GM23338 (cell line): ENCODE measurements at regions not wholly inside any gene's neighbourhood (a gene's known extent, or its start where the extent isn't known, plus 50 kb on each side); places are given as distances from the start of the nearest gene placed in this dataset.

Experiments
- ATAC-seq: fragments of 200-7000 bp; cut with Tn5 transposase; 3 replicates; pipeline ENCODE4 v1.9.1; 2020
- DNase-seq: peaks from one replicate; pipeline ENCODE4 v3.0.0-alpha.2; 2015; ENCODE audit warnings: low spot score
- H2AFZ ChIP-seq: fragments of 200-600 bp; sonication (generic); 2 replicates; pipeline ENCODE4 v1.8.0; 2016; ENCODE audit warnings: antibody characterized with exemption, mild to moderate bottlenecking, moderate library complexity
- H3F3A ChIP-seq: fragments of 200-600 bp; sonication (generic); replicated peaks from 2 replicates; pipeline ENCODE4 v1.8.0; 2017; ENCODE audit warnings: antibody characterized with exemption, mixed run types, low read depth
- H3K27ac ChIP-seq: fragments of 200-600 bp; sonication (generic); 2 replicates; pipeline ENCODE4 v1.6.1; 2016; ENCODE audit warnings: low read depth
- H3K27me3 ChIP-seq: fragments of 200-600 bp; sonication (generic); 2 replicates; pipeline ENCODE4 v1.8.0; 2016; ENCODE audit warnings: mild to moderate bottlenecking, mixed run types, moderate library complexity; ENCODE audit not compliant: insufficient read depth
- H3K36me3 ChIP-seq: fragments of 200-600 bp; sonication (generic); 2 replicates; pipeline ENCODE4 v1.8.0; 2016; ENCODE audit warnings: mild to moderate bottlenecking; ENCODE audit not compliant: insufficient read depth
- H3K4me1 ChIP-seq: fragments of 200-600 bp; sonication (generic); 2 replicates; pipeline ENCODE4 v1.8.0; 2016; ENCODE audit warnings: mild to moderate bottlenecking, moderate library complexity; ENCODE audit not compliant: insufficient read depth
- H3K4me2 ChIP-seq: fragments of 200-600 bp; sonication (generic); 2 replicates; pipeline ENCODE4 v1.7.1; 2017; ENCODE audit warnings: mixed run types
- H3K4me3 ChIP-seq: fragments of 200-600 bp; sonication (generic); 2 replicates; pipeline ENCODE4 v1.6.1; 2016; ENCODE audit warnings: mixed run types
- H3K79me2 ChIP-seq: fragments of 200-600 bp; sonication (generic); replicated peaks from 2 replicates; pipeline ENCODE4 v1.8.0; 2017; ENCODE audit warnings: mild to moderate bottlenecking; ENCODE audit not compliant: insufficient read depth
- H3K9me2 ChIP-seq: fragments of 200-600 bp; sonication (generic); 2 replicates; pipeline ENCODE4 v1.8.0; 2017; ENCODE audit not compliant: insufficient read depth
- H4K20me1 ChIP-seq: fragments of 200-600 bp; sonication (generic); replicated peaks from 2 replicates; pipeline ENCODE4 v1.8.0; 2017; ENCODE audit warnings: mild to moderate bottlenecking; ENCODE audit not compliant: insufficient read depth
- H3K27ac Mint-ChIP-seq: 2 replicates; pipeline ENCODE4 v1.8.0; 2020; ENCODE audit warnings: inconsistent platforms, mild to moderate bottlenecking, moderate library complexity, mixed read lengths
- H3K27me3 Mint-ChIP-seq: 3 replicates; pipeline ENCODE4 v1.8.0; 2022; ENCODE audit warnings: low read depth, mild to moderate bottlenecking, moderate library complexity, mixed read lengths, inconsistent platforms; ENCODE audit not compliant: insufficient read depth, poor library complexity
- H3K36me3 Mint-ChIP-seq: 3 replicates; pipeline ENCODE4 v1.8.0; 2021; ENCODE audit warnings: low read depth, mild to moderate bottlenecking, inconsistent platforms, moderate library complexity, mixed read lengths
- H3K4me1 Mint-ChIP-seq: 3 replicates; pipeline ENCODE4 v1.8.0; 2020; ENCODE audit warnings: mild to moderate bottlenecking, inconsistent platforms, mixed read lengths
- H3K4me3 Mint-ChIP-seq: 3 replicates; pipeline ENCODE4 v1.8.0; 2021; ENCODE audit warnings: moderate library complexity, mild to moderate bottlenecking, inconsistent platforms, mixed read lengths
- H3K9me3 Mint-ChIP-seq: 3 replicates; pipeline ENCODE4 v1.8.0; 2020; ENCODE audit warnings: moderate library complexity, mild to moderate bottlenecking, inconsistent platforms, mixed read lengths
- CREB1 ChIP-seq: fragments of 250-450 bp; sonication (Bioruptor Pico); IDR thresholded peaks from 2 replicates; pipeline ENCODE4 v1.5.0; 2020; ENCODE audit warnings: low read depth, mild to moderate bottlenecking, moderate library complexity
- CTCF ChIP-seq, 2 experiments: fragments of 200-600 bp in 1 of 2; sonication (generic) in 1 of 2; conservative IDR thresholded peaks; 2 replicates each; pipeline versions ENCODE4 v1.5.1 to v1.6.1; 2016 to 2017; ENCODE audit warnings: antibody characterized with exemption in 2 of 2, low read depth in 2 of 2, mild to moderate bottlenecking in 2 of 2, moderate library complexity in 1 of 2
- ETS1 ChIP-seq: IDR thresholded peaks from 2 replicates; pipeline ENCODE4 v1.6.1; 2016; ENCODE audit warnings: antibody characterized with exemption
- EZH2 ChIP-seq: fragments of 200-600 bp; sonication (generic); IDR thresholded peaks from one replicate; pipeline ENCODE4 v1.8.0; 2017; ENCODE audit warnings: antibody characterized with exemption, mild to moderate bottlenecking, low read depth; ENCODE audit not compliant: unreplicated experiment
- JUNB ChIP-seq: IDR thresholded peaks from one replicate; pipeline ENCODE4 v1.6.1; 2016; ENCODE audit warnings: antibody characterized with exemption; ENCODE audit not compliant: unreplicated experiment
- NANOG ChIP-seq: IDR thresholded peaks from 2 replicates; pipeline ENCODE4 v1.6.1; 2016; ENCODE audit warnings: antibody characterized with exemption, borderline replicate concordance
- POLR2AphosphoS5 ChIP-seq: IDR thresholded peaks from 2 replicates; pipeline ENCODE4 v1.6.1; 2016; ENCODE audit warnings: antibody characterized with exemption, low read depth
- REST ChIP-seq: IDR thresholded peaks from one replicate; pipeline ENCODE4 v1.6.1; 2018; ENCODE audit warnings: antibody characterized with exemption; ENCODE audit not compliant: unreplicated experiment
- STAT1 ChIP-seq: IDR thresholded peaks from one replicate; pipeline ENCODE4 v1.6.1; 2016; ENCODE audit warnings: antibody characterized with exemption; ENCODE audit not compliant: unreplicated experiment
- ZNF114 ChIP-seq: fragments of 250-450 bp; sonication (Bioruptor Pico); IDR thresholded peaks from 2 replicates; pipeline ENCODE4 v1.5.0; 2020; ENCODE audit warnings: mild to moderate bottlenecking, moderate library complexity
- ZNF331 ChIP-seq: fragments of 250-450 bp; sonication (Bioruptor Pico); IDR thresholded peaks from 2 replicates; pipeline ENCODE4 v1.5.0; 2020; ENCODE audit warnings: low read depth, mild to moderate bottlenecking, moderate library complexity

DNA sequence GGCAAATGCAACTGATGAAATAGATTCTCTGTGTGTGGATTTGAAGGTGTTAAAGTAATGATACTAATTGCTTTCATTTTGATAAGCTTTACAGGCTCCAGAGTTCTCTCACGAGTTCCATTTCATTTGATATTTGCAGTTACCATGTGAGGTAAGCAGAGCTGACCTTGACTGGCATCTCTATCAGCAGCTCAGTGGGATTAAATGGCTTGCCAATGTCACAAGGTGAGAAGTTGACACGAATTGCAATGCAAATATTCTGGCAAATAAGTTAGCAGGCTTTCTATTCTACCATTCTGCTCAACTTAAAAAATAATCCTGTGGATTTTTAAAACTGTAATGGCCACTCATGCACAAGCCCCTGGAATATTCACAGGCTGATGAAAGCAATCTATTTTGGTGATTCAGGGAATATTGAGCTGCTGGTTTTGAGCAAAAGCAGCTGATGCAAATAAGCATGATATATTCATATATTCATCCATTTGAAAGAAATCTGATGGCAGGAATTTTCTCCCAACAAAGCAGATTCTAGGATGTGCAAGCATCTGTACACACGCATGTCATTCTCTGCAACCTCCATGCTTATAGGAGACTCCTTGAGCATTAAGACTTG lies 64.5 kb upstream of the ANKRD1 start:
- Histone ChIP-seq H3K36me3 (no peaks in the 10 kb centered on the region), H3K27me3 (peaks cover 14% of the 10 kb centered on the region; the same call in 1 of the 2 replicates), H3K9me2 (0 out of 2 replicates have a peak, but pooled peaks cover 5% of the 10 kb centered on the region), H3K4me3 (no peak overlapping the region), H4K20me1 (no peaks in the 10 kb centered on the region), H3F3A (no peaks in the 10 kb centered on the region), H3K79me2 (no peaks in the 10 kb centered on the region), H3K27ac (no peak overlapping the region), H3K4me2 (no peak overlapping the region), H2AFZ (no peak overlapping the region), H3K4me1 (no peaks in the 10 kb centered on the region)
- no peak for ATAC-seq
- Mint-ChIP-seq H3K27ac (no peak overlapping the region), H3K9me3 (no peaks in the 10 kb centered on the region), H3K27me3 (peaks cover 3% of the 10 kb centered on the region), H3K4me1 (peaks cover 3% of the 10 kb centered on the region; the same call in 1 of the 3 replicates), H3K4me3 (no peak overlapping the region), H3K36me3 (no peaks in the 10 kb centered on the region)
- no peak for DNase-seq
- TF ChIP-seq JUNB (no peak), CREB1 (CRISPR knock-in tag) (no peak), POLR2AphosphoS5 (no peak), ETS1 (no peak), ZNF331 (CRISPR knock-in tag) (no peak), EZH2 (no peak), NANOG (no peak), CTCF (conservative IDR thresholded peaks at IDR 0.05; ENCODE audit: low read depth in 2 of 2) (no peak), ZNF114 (CRISPR knock-in tag) (no peak), REST (no peak), STAT1 (no peak)
